Vagina (tissue), 2 donors: ENCODE measurements at regions not wholly inside any gene's neighbourhood (a gene's known extent, or its start where the extent isn't known, plus 50 kb on each side); places are given as distances from the start of the nearest gene placed in this dataset.

Experiments used
- POLR2A ChIP-seq, 2 donors: fragments of 450-650 bp; IDR thresholded peaks; one replicate each; pipeline ENCODE4 v1.6.1; 2017; ENCODE audit warnings: antibody characterized with exemption in 2 of 2, mild to moderate bottlenecking in 2 of 2, moderate library complexity in 2 of 2
- POLR2AphosphoS5 ChIP-seq, 2 donors: sonication (generic); formaldehyde crosslinking; IDR thresholded peaks; one replicate each; pipeline ENCODE4 v1.9.0; 2017; ENCODE audit warnings: antibody characterized with exemption in 2 of 2, mild to moderate bottlenecking in 2 of 2, low read depth in 1 of 2; ENCODE audit not compliant: insufficient read depth in 1 of 2

DNA sequence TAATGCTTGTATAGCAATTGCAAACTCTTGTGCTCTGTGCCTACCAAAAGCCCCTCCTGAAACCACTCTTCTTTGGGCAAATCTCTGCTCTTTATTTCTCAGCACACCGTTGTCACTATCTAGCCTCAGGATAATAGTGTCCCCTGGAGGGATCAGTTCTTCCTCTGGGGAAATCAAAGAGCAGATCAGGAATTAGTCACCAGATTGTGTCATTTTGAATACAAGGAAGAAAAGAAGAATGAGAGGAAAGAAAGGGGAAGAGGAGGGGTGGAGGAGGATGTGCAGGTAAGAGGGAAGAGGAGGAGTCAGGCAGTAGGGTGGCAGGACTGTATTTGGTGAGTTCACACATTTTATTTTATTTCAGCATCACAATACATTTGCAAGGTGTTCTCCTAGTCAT, 256.4 kb downstream of the GRIN2B start:
- TF ChIP-seq POLR2AphosphoS5 (IDR thresholded peaks at IDR 0.05; ENCODE audit: insufficient read depth in 1 of 2, low read depth in 1 of 2) (no peak), POLR2A (IDR thresholded peaks at IDR 0.05) (no peak)
